GM19438 (cell line): ENCODE measurements at regions not wholly inside any gene's neighbourhood (a gene's known extent, or its start where the extent isn't known, plus 50 kb on each side); places are given as distances from the start of the nearest gene placed in this dataset.
"Not testable (repeated sequence)": the region's sequence is repeated elsewhere in the genome, so short reads cannot be mapped to it uniquely, and the experiment has no call there.

Experiments used
- ATAC-seq: cut with Tn5 transposase; IDR thresholded peaks from one replicate; pipeline ENCODE4 v1.9.1; 2021; ENCODE audit warnings: low read depth; ENCODE audit not compliant: unreplicated experiment

DNA sequence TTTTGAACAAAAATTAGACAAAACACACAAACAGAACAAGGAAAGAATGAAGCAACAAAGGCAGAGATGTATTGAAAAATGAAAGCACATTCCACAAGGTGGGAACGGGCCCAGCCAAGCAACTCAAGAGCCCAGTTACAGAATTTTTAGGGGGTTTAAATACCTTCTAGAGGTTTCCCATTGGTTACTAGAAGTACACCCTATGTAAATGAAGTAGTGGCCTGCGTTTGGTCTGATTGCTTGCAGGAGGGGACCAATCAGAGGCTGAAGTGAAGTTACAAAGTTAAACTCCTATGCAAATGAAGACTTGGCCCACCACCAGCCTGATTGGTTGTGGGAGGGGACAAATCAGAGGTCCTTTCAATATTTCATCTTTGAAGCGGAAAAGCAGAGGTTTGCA is 593.7 kb upstream of the MMS22L start:
- no peak for ATAC-seq

- no peak for ATAC-seq
Observed at GRCh38 chr6:97882755-97883154, 599.7 kb upstream of the MMS22L start.

DNA sequence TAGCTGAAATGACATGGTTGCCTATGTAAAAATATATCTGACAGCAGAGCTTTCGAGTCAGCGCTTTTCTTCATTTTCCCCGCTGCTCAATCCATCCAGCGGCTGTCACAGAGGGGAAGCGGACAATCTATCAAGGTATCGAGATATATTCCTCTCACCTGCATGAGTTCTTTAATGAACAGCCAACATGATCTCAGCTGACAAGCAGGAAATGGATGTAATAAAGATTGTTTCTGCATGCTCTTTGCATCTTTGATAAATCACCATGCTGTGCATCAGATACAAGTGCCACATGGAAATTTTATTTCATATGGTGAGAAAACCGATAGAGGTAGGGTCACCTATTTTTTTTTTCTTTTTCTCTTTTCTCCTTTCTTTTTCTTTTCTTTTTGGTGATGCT is 602.3 kb upstream of the MMS22L start:
- no peak for ATAC-seq

- no peak for ATAC-seq
Observed at GRCh38 chr6:97885828-97886227, 602.8 kb upstream of the MMS22L start.

GRCh38 chr6:97901531-97901930 is 618.5 kb upstream of the MMS22L start:
- no peak for ATAC-seq

DNA sequence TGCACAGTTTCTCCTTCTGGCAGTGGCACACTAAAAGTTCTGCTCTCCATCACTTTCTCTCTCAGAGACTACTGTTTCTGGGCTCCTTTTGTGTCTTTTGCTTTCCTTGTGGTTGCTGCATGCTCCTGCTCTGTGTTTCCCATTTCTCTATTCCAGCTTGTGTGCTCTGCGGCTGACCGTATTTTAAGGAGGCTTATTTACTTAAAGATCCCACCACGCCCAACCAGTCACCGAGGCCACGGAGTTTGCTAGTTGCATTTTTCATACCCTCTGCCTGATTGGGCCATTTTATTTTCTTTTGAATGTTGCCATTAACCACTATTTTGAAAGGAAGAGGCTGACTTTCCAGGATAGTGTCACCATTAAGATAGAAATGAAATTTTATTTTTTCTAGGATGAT is 626.4 kb upstream of the MMS22L start:
- no peak for ATAC-seq

DNA sequence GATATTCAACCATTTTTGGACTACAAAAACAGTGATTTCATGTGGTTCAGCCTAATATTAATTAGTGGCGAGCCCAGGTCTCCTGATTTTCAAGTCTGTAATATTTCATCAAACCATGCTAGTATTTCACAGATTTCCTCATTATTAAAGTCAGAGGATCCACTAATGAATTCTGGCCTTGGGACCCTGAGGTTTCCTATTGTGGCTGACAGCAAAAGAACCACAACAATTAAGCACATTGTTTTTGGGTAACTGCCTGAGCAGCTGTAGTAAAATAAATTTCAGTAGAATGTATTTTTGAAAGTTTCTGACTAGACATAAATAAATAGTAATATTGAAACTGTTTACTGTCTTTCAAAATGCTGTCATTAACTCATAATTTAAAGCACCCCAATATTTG is 630.7 kb upstream of the MMS22L start:
- no peak for ATAC-seq

- no peak for ATAC-seq
Observed at GRCh38 chr6:97914912-97915311, 631.9 kb upstream of the MMS22L start.

DNA sequence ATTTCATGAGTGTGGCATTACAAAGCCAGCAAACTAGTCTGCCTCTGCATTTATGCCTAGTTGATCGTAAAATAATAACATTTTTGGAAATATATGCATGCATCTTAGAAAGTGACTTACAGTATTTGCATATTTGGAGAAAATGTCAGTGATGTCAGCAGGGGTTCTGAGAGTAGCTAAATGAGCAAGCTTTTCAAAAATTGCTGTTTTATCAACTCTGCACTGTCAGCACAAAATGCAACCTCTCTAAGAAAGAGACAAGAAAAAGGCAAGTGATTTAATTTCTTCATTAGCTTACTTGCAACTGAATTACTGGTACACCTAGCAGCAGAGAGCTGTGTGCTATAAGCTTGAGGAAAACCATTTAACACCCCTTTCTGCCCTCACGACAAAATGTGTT is 632.5 kb upstream of the MMS22L start:
- ATAC-seq, result no peak

GRCh38 chr6:97917369-97917768 is 634.4 kb upstream of the MMS22L start:
- no peak for ATAC-seq

DNA sequence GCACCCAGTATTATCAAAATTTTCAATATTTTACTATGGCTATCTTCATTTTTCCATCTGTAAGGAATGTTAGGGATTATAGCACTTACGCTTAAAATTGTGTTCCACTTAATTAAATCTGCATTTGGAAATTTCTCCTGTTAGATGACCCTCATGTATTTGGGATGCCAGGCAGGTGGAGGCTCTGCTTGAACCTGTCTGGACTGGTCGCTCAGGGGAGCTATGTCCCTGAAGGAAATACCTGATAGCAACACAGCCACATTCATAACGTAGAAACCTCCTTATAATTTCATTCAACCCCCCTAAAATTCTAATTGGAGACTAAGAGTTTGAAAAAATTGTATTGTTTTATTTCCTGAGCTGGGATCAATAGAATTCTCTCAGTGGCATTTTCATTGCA is 636.0 kb upstream of the MMS22L start:
- no peak for ATAC-seq

GRCh38 chr6:97919631-97920030 is 636.6 kb upstream of the MMS22L start:
- ATAC-seq, result no peak

GRCh38 chr6:97923249-97923648 is 640.2 kb upstream of the MMS22L start:
- ATAC-seq, result no peak

GRCh38 chr6:97925504-97925903 is 642.5 kb upstream of the MMS22L start:
- ATAC-seq, result no peak

DNA sequence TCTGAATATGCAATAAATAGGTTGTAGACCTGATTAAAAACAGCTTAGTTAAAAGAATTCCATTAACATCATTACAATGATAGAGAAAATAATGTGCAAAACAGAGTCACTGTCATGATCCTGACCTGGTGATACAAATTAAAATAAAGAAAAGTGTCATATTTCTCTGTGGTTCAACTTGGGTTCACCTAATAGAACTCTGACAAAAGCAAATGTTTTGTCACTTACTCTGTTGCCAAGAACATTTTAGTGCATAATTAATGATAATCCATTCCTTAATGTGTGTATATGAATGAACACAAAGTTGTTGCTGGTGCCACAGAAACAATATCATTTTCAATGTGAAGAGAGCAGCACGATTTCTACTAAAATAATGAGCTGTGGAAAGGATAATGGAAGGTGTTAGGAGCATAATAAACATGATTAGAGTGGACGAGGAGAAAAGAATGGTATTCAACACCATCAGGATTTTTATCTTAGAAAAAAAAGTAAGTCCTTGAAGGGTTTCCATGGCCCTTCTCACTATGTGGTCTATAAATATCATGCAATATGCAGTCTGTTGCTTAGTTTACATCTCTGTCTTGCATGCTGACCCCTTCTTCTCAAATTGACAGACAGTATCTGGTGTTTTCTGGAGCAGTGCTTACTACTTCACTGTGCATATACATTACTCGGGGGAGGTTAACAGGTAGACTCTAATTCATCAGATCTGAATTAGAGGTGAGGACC is 656.6 kb upstream of the MMS22L start:
- ATAC-seq, result no peak

DNA sequence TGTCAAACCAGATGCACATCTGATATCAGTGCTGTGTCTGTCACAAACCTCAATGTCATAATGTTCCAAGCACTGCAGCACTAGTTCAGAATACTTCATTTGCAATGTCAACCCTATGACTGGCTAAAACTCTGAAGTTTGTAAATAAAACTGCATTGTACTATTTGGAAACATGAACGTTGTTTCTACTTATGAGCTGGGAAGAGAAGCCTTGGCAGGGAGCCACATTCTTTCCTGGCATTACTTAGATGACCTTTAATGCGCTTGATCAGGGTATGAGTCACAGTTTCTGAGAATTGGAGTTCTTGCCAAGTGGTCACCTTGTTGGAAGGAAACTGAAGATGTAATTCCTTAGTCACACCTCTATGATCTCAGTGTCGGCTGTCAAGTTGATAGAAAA is 664.8 kb upstream of the MMS22L start:
- no peak for ATAC-seq

DNA sequence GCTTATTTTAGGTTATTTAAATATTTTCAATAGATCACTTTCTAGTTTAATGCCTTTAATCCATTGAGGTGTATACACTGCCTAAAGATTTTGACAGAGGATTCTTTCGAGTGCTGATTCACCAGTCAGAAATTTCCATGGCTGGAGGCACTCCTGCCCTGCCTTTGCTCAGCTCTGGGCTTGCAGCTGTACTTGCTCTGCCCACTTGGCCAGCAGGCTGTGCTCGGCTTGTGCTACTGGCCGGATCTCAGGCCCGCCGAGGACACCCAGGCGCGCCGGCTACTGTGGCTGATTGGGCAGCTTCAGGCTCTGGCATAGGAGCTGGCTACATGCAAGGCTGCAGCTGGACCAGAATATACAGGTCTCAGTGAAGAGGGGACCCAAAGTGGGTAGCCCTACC is 675.1 kb upstream of the MMS22L start:
- no peak for ATAC-seq

DNA sequence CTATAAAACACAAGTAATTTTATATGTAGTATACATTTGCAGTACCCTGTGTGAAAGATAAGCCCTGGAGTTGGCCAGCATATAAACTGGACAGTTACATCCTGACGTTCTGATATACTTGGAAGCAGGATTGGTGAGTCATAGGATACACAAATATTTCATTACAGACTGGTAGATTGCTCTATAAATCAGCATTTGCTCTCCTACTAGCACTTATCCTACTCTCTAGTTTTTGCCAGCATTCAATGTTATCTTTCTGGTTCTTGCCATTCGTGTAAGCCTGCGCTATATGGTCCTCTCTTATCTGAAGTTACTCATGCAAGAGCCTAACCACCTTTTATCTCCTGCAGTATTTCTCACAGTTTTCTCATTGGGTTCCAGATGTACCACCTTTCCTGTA is 680.2 kb upstream of the MMS22L start:
- no peak for ATAC-seq

- no peak for ATAC-seq
Observed at GRCh38 chr6:97969065-97969464, 686.0 kb upstream of the MMS22L start.

- no peak for ATAC-seq
Observed at GRCh38 chr6:97977084-97977483, 694.1 kb upstream of the MMS22L start.

DNA sequence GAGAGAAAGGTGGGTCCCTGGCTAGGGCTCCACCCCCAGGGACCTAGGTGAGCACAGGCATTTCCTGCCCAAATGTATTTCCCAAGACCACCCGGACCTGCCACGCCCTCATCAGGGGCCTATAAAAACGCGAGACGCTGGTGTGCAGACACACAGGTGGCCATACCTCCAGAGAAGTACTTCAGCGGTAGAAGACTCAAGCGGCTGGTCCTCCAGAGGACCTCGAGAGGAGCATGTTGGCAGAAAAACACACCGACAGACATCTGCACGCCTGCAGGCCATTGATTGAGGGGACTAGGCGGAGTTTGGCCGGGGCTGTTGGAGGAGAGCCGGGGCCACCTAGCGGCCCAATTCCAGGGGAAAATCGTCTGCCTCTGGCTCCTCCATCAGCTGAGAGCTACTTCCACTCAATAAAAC is 695.8 kb upstream of the MMS22L start:
- no peak for ATAC-seq

DNA sequence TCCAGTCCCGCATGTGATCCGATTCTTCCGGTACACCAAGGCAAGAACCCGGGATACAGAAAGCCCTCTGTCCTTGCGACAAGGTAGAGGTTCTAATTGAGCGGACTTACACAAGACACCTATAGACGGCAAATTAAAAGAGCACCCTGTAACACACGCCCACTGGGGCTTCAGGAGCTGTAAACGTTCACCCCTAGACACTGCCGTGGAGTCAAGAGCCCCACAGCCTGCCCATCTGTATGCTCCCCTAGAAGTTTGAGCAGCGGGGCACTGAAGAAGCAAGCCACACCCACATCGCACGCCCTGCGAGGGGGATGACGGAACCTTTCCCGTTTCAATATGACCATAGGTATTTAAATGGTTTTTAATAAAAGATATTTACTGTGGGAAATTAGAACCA is 696.3 kb upstream of the MMS22L start:
- not testable (repeated sequence) for ATAC-seq

DNA sequence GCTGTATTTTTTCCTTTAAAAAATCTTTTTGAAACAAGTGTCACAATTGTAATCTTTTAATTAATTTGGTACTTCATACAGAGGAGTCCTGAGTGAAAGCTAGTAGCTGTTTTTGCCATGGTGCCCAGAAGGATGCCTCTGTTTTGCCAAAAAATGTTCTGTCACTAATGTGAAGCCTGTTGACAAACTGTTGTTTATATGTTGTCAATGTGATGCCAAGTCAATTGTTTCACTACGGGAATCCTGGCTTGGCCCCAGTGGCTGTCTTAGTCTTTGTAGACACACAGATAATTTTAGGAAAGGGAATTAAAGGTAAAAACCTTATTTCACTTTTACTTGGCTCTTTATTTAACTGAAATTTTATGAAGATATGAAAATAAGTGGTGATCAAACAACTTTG is 706.4 kb upstream of the MMS22L start:
- no peak for ATAC-seq
